22Rv1 (cell line): ENCODE measurements at regions not wholly inside any gene's neighbourhood (a gene's known extent, or its start where the extent isn't known, plus 50 kb on each side); places are given as distances from the start of the nearest gene placed in this dataset.

Experiments used
- CTCF ChIP-seq: fragments of 450-650 bp; IDR thresholded peaks from 2 replicates; pipeline ENCODE4 v1.5.1; 2017; ENCODE audit warnings: mild to moderate bottlenecking
- ZFX ChIP-seq: fragments of 450-650 bp; IDR thresholded peaks from 2 replicates; pipeline ENCODE4 v1.6.1; 2017; ENCODE audit warnings: antibody characterized with exemption, borderline replicate concordance

- TF ChIP-seq CTCF = no peak
- no peak for TF ChIP-seq ZFX
These were observed 98.9 kb upstream of the EGLN3 start for GRCh38 chr14:34049790-34050189.
